ENCODE measurements at regions not wholly inside any gene's neighbourhood (a gene's known extent, or its start where the extent isn't known, plus 50 kb on each side); places are given as distances from the start of the nearest gene placed in this dataset.

- TF ChIP-seq XRCC5 (optimal IDR thresholded peaks at IDR 0.05; ENCODE audit: low read length) (no peak), POLR2A (IDR thresholded peaks at IDR 0.05; ENCODE audit: insufficient read depth in 1 of 2, low read depth in 2 of 2, low read length in 2 of 2) (no peak), EP300 (IDR thresholded peaks at IDR 0.05; ENCODE audit: low read depth in 2 of 2, low read length in 2 of 2) (no peak), EP300 (CRISPR knock-in tag; IDR thresholded peaks at IDR 0.05; ENCODE audit: borderline replicate concordance) (no peak), TP53 (CRISPR knock-in tag; conservative IDR thresholded peaks at IDR 0.05) (no peak), ATF2 (CRISPR knock-in tag; IDR thresholded peaks at IDR 0.05) (no peak), JUN (CRISPR knock-in tag; IDR thresholded peaks at IDR 0.05) (no peak), MAX (IDR thresholded peaks at IDR 0.05) (no peak), ZMYM4 (CRISPR knock-in tag; IDR thresholded peaks at IDR 0.05) (no peak), MAFF (IDR thresholded peaks at IDR 0.05; ENCODE audit: low read depth, low read length) (no peak), RFX5 (IDR thresholded peaks at IDR 0.05; ENCODE audit: low read depth, low read length) (no peak), ARNT (IDR thresholded peaks at IDR 0.05) (no peak), ZNF530 (CRISPR knock-in tag; IDR thresholded peaks at IDR 0.05; ENCODE audit: low read depth) (no peak)
- TF ChIP-seq, protein P1, sequence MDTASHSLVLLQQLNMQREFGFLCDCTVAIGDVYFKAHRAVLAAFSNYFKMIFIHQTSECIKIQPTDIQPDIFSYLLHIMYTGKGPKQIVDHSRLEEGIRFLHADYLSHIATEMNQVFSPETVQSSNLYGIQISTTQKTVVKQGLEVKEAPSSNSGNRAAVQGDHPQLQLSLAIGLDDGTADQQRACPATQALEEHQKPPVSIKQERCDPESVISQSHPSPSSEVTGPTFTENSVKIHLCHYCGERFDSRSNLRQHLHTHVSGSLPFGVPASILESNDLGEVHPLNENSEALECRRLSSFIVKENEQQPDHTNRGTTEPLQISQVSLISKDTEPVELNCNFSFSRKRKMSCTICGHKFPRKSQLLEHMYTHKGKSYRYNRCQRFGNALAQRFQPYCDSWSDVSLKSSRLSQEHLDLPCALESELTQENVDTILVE (CRISPR knock-in tag; IDR thresholded peaks at IDR 0.05): no peak
These were observed 63.0 kb upstream of the GALNT13 start for GRCh38 chr2:153808679-153809078.
